SK-N-SH treated with all-trans-retinoic acid at 6 μM for 48 hours (cell line): ENCODE measurements at regions not wholly inside any gene's neighbourhood (a gene's known extent, or its start where the extent isn't known, plus 50 kb on each side); places are given as distances from the start of the nearest gene placed in this dataset.
"Not testable (repeated sequence)": the region's sequence is repeated elsewhere in the genome, so short reads cannot be mapped to it uniquely, and the experiment has no call there.

Experiments used
- ATAC-seq: fragments of 200-7000 bp; cut with Tn5 transposase; 3 replicates; pipeline ENCODE4 v1.9.1; 2020; ENCODE audit warnings: mild to moderate bottlenecking, moderate library complexity
- ARNTL ChIP-seq: fragments of 450-650 bp; formaldehyde crosslinking; IDR thresholded peaks from 2 replicates; pipeline ENCODE4 v1.5.0; 2020; ENCODE audit warnings: low read depth, mild to moderate bottlenecking, moderate library complexity, borderline replicate concordance
- BACH2 ChIP-seq: fragments of 250-450 bp; sonication (Bioruptor Pico); IDR thresholded peaks from 2 replicates; pipeline ENCODE4 v1.9.0; 2021; ENCODE audit warnings: mild to moderate bottlenecking, borderline replicate concordance
- CREB5 ChIP-seq: fragments of 250-450 bp; sonication (Bioruptor Pico); IDR thresholded peaks from 2 replicates; pipeline ENCODE4 v1.5.1; 2020; ENCODE audit warnings: low read depth, mild to moderate bottlenecking, moderate library complexity
- CSRNP3 ChIP-seq: fragments of 250-450 bp; sonication (Bioruptor Pico); IDR thresholded peaks from 2 replicates; pipeline ENCODE4 v1.5.1; 2021; ENCODE audit warnings: mild to moderate bottlenecking, moderate library complexity
- ESRRG ChIP-seq: fragments of 250-450 bp; sonication (Bioruptor Pico); IDR thresholded peaks from 2 replicates; pipeline ENCODE4 v1.6.1; 2021; ENCODE audit warnings: mild to moderate bottlenecking
- ISL1 ChIP-seq: fragments of 250-450 bp; sonication (Bioruptor Pico); IDR thresholded peaks from 2 replicates; pipeline ENCODE4 v2.1.2; 2022; ENCODE audit warnings: mild to moderate bottlenecking, moderate library complexity
- OSR1 ChIP-seq: fragments of 250-450 bp; sonication (Bioruptor Pico); IDR thresholded peaks from 2 replicates; pipeline ENCODE4 v1.8.0; 2022; ENCODE audit warnings: moderate library complexity, mild to moderate bottlenecking, inconsistent platforms
- PATZ1 ChIP-seq: fragments of 250-450 bp; sonication (Bioruptor Pico); IDR thresholded peaks from 2 replicates; pipeline ENCODE4 v1.8.0; 2020; ENCODE audit warnings: mild to moderate bottlenecking, moderate library complexity, borderline replicate concordance
- PPARA ChIP-seq: fragments of 250-450 bp; sonication (Bioruptor Pico); IDR thresholded peaks from 2 replicates; pipeline ENCODE4 v1.5.0; 2020; ENCODE audit warnings: mild to moderate bottlenecking, borderline replicate concordance
- RARB ChIP-seq: fragments of 250-450 bp; sonication (Bioruptor Pico); IDR thresholded peaks from 2 replicates; pipeline ENCODE4 v1.8.0; 2021; ENCODE audit warnings: mild to moderate bottlenecking, moderate library complexity
- SNAI2 ChIP-seq: fragments of 250-450 bp; sonication (Bioruptor Pico); IDR thresholded peaks from 2 replicates; pipeline ENCODE4 v1.5.0; 2020; ENCODE audit warnings: mild to moderate bottlenecking, moderate library complexity
- TSHZ2 ChIP-seq: fragments of 250-450 bp; sonication (Bioruptor Pico); IDR thresholded peaks from 2 replicates; pipeline ENCODE4 v1.5.0; 2020; ENCODE audit warnings: mild to moderate bottlenecking, moderate library complexity
- ZFP3 ChIP-seq: fragments of 250-450 bp; sonication (Bioruptor Pico); IDR thresholded peaks from 2 replicates; pipeline ENCODE4 v1.5.0; 2020; ENCODE audit warnings: mild to moderate bottlenecking, moderate library complexity
- ZFP30 ChIP-seq: fragments of 450-650 bp; formaldehyde crosslinking; IDR thresholded peaks from 2 replicates; pipeline ENCODE4 v1.5.0; 2022; ENCODE audit warnings: mild to moderate bottlenecking, moderate library complexity
- ZNF8 ChIP-seq: fragments of 450-650 bp; formaldehyde crosslinking; IDR thresholded peaks from 2 replicates; pipeline ENCODE4 v1.5.0; 2020; ENCODE audit warnings: mild to moderate bottlenecking, moderate library complexity

- no peak for ATAC-seq
These were observed 79.5 kb upstream of the GPR141 start for GRCh38 chr7:37604078-37604477.

GRCh38 chr7:37617406-37617805 is 66.2 kb upstream of the GPR141 start:
- ATAC-seq = not testable (repeated sequence)

More at GRCh38 chr7:37604078-37604477, 79.5 kb upstream of the GPR141 start:
- TF ChIP-seq ZNF8 (CRISPR knock-in tag) = no peak
- TF ChIP-seq ZFP30 (CRISPR knock-in tag) = no peak
- no peak for TF ChIP-seq PPARA
- TF ChIP-seq ESRRG = no peak
- no peak for TF ChIP-seq RARB

- no peak for ATAC-seq
- TF ChIP-seq CSRNP3 (no peak), ISL1 (CRISPR knock-in tag) (no peak), SNAI2 (no peak), ARNTL (CRISPR knock-in tag) (no peak), ZNF8 (CRISPR knock-in tag) (no peak), OSR1 (CRISPR knock-in tag) (no peak), BACH2 (CRISPR knock-in tag) (no peak), TSHZ2 (no peak), ZFP3 (no peak), CREB5 (CRISPR knock-in tag) (no peak), ZFP30 (CRISPR knock-in tag) (no peak), PATZ1 (no peak)
These were observed 50.5 kb upstream of the GPR141 start for GRCh38 chr7:37633048-37633447.
